ENCODE measurements at regions not wholly inside any gene's neighbourhood (a gene's known extent, or its start where the extent isn't known, plus 50 kb on each side); places are given as distances from the start of the nearest gene placed in this dataset.

GRCh38 chr2:47239119-47239969 lies 63.0 kb upstream of the CALM2 start:
- no peaks in the 10 kb centered on the region for H4K20me1 ChIP-seq (ENCODE audit: insufficient read depth, low read length)
- H3K27me3 ChIP-seq (ENCODE audit: control insufficient read depth, insufficient read depth, low read length) = peaks cover 3% of the 10 kb centered on the region
- in situ Hi-C loops (cut with MboI; ENCODE audit: low sequenced_read_pairs) = no loop called here
- H3K23ac ChIP-seq (ENCODE audit: low read depth, low read length) = 0 out of 2 replicates have a peak overlapping the region, but pooled peaks have one; percentile 40
- 0 out of 4 replicates have a peak, but pooled peaks cover 0 to 6% of the 10 kb centered on the region in 2 experiments for H3K79me1 ChIP-seq (ENCODE audit: low read depth in 1 of 2, low read length in 2 of 2)
- BruUV-seq (replicated peaks) = no TSS peak
- no peak overlapping the region for H3K18ac ChIP-seq (ENCODE audit: low read depth, low read length)
- no peak overlapping the region for H2BK120ac ChIP-seq (ENCODE audit: low read depth, low read length)
- no peaks in the 10 kb centered on the region for H3K36me3 ChIP-seq (ENCODE audit: control insufficient read depth, insufficient read depth, low read length)
- no peak overlapping the region for H2BK5ac ChIP-seq (ENCODE audit: low read depth, low read length, poor library complexity, severe bottlenecking)
- no peak for ATAC-seq (ENCODE audit: low read depth)
- H2AFZ ChIP-seq (replicated peaks; ENCODE audit: low read length, poor library complexity) = peak overlapping the region; percentile 26
- no peak overlapping the region; the same call in 1 of the 2 replicates for H3K4ac ChIP-seq (ENCODE audit: low read depth, low read length)
- no peak for TF ChIP-seq SMC3 (IDR thresholded peaks at IDR 0.05; ENCODE audit: low read depth, low read length)
- TF ChIP-seq POLR2A (IDR thresholded peaks at IDR 0.05; ENCODE audit: low read depth, low read length) = no peak
- no peak for TF ChIP-seq FOS (IDR thresholded peaks at IDR 0.05; ENCODE audit: low read depth, low read length)
- TF ChIP-seq, protein P1, sequence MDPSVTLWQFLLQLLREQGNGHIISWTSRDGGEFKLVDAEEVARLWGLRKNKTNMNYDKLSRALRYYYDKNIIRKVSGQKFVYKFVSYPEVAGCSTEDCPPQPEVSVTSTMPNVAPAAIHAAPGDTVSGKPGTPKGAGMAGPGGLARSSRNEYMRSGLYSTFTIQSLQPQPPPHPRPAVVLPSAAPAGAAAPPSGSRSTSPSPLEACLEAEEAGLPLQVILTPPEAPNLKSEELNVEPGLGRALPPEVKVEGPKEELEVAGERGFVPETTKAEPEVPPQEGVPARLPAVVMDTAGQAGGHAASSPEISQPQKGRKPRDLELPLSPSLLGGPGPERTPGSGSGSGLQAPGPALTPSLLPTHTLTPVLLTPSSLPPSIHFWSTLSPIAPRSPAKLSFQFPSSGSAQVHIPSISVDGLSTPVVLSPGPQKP (IDR thresholded peaks at IDR 0.05; ENCODE audit: borderline replicate concordance, low read depth, low read length) = no peak
- TF ChIP-seq MAZ (IDR thresholded peaks at IDR 0.05; ENCODE audit: borderline replicate concordance, low read depth, low read length) = no peak
- TF ChIP-seq, protein P2, sequence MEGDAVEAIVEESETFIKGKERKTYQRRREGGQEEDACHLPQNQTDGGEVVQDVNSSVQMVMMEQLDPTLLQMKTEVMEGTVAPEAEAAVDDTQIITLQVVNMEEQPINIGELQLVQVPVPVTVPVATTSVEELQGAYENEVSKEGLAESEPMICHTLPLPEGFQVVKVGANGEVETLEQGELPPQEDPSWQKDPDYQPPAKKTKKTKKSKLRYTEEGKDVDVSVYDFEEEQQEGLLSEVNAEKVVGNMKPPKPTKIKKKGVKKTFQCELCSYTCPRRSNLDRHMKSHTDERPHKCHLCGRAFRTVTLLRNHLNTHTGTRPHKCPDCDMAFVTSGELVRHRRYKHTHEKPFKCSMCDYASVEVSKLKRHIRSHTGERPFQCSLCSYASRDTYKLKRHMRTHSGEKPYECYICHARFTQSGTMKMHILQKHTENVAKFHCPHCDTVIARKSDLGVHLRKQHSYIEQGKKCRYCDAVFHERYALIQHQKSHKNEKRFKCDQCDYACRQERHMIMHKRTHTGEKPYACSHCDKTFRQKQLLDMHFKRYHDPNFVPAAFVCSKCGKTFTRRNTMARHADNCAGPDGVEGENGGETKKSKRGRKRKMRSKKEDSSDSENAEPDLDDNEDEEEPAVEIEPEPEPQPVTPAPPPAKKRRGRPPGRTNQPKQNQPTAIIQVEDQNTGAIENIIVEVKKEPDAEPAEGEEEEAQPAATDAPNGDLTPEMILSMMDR (conservative IDR thresholded peaks at IDR 0.05; ENCODE audit: low read depth, low read length) = no peak
- no peak for TF ChIP-seq NFE2L2 (IDR thresholded peaks at IDR 0.05; ENCODE audit: low read depth, low read length)
- TF ChIP-seq RAD21 (IDR thresholded peaks at IDR 0.05; ENCODE audit: low read length) = no peak
- TF ChIP-seq RCOR1 (IDR thresholded peaks at IDR 0.05; ENCODE audit: insufficient replicate concordance, low read length) = no peak
- TF ChIP-seq BHLHE40 (IDR thresholded peaks at IDR 0.05; ENCODE audit: low read depth, low read length) = no peak
- no peak for TF ChIP-seq CHD1 (IDR thresholded peaks at IDR 0.05; ENCODE audit: low read depth, low read length)
- H3K4me1 ChIP-seq (ENCODE audit: control insufficient read depth, insufficient read depth, low read length) = peaks cover 13% of the 10 kb centered on the region
- H2BK20ac ChIP-seq (ENCODE audit: low read depth, low read length) = no peak overlapping the region
- no peaks in the 10 kb centered on the region for H3K9me3 ChIP-seq (ENCODE audit: control insufficient read depth, insufficient read depth, low read length)
- no peak overlapping the region for H3K4me2 ChIP-seq (ENCODE audit: low read depth, low read length)
- H3K56ac ChIP-seq (ENCODE audit: extremely low read depth, insufficient read depth, low read length) = no peak overlapping the region
- H2AK5ac ChIP-seq (ENCODE audit: low read depth, low read length) = peak overlapping the region; percentile 5; the same call in 1 of the 2 replicates
- H3K9ac ChIP-seq (ENCODE audit: low read depth, low read length) = no peak overlapping the region
- no peak overlapping the region for H3K27ac ChIP-seq (ENCODE audit: insufficient read depth, low read length)
- no peak overlapping the region for H4K5ac ChIP-seq (ENCODE audit: low read depth, low read length)
- intact Hi-C loops (cut with micrococcal nuclease) = no loop called here
- peak overlapping the region; percentile 38 for H4K91ac ChIP-seq (ENCODE audit: insufficient read depth, low read depth, low read length)
- 0 out of 3 replicates have a peak overlapping the region, but pooled peaks have one; percentile 53 for H2BK15ac ChIP-seq (ENCODE audit: low read depth, low read length)
- 69% methylated on average over 2 of the region's 8 CpGs; no CpG with 5 or more reads in 1 of the 2 experiments for WGBS, 2 experiments (ENCODE audit: extremely low coverage in 2 of 2, insufficient read length in 1 of 2)
- no peak overlapping the region for H3K4me3 ChIP-seq (ENCODE audit: insufficient read depth, low read depth, low read length)
- dilution Hi-C loops (cut with HindIII; ENCODE audit: low sequenced_read_pairs, unreplicated experiment) = no loop called here
- CTCF ChIA-PET = interaction anchor here (1.5 kb wide), 1 partner anchor 12 kb away, joined by 3 read pairs; no protein-coding TSS in a partner anchor
- no peak overlapping the region for H2AK9ac ChIP-seq (replicated peaks; ENCODE audit: low read depth, low read length, poor library complexity)
- DNase-seq = no peak
- peak overlapping the region in 1 of 2 experiments; percentile 13; a peak in 1 of 4 replicates for H4K8ac ChIP-seq (ENCODE audit: low read depth in 2 of 2, low read length in 2 of 2)
- peaks cover 14% of the 10 kb centered on the region; the same call in 1 of the 2 replicates for H3K9me1 ChIP-seq (ENCODE audit: insufficient read depth, low read length)
- peak overlapping the region; percentile 4 for H3K14ac ChIP-seq (replicated peaks; ENCODE audit: low read depth, low read length)
- POLR2A ChIA-PET (ENCODE audit: unreplicated experiment) = no interaction called here

All from IMR-90 (cell line).